Upper lobe of left lung (tissue), 6 donors: ENCODE measurements at regions not wholly inside any gene's neighbourhood (a gene's known extent, or its start where the extent isn't known, plus 50 kb on each side); places are given as distances from the start of the nearest gene placed in this dataset.
"Not testable (repeated sequence)": the region's sequence is repeated elsewhere in the genome, so short reads cannot be mapped to it uniquely, and the experiment has no call there.

Experiments
- ATAC-seq, 2 donors: fragments of 200-7000 bp; cut with Tn5 transposase; one replicate each; pipeline ENCODE4 v1.9.1; 2022; ENCODE audit warnings: mild to moderate bottlenecking in 2 of 2, moderate library complexity in 2 of 2; ENCODE audit not compliant: low FRiP score in 2 of 2
- DNase-seq, 2 donors: peaks; one replicate each; pipeline ENCODE4 v3.0.0-alpha.2; 2019 to 2020
- H3K27ac ChIP-seq, 4 donors: fragments of 200-600 bp; sonication (generic); one replicate each; pipeline ENCODE4 v1.5.1; 2016 to 2019
- H3K27me3 ChIP-seq, 4 donors: fragments of 200-600 bp; sonication (generic); one replicate each; pipeline ENCODE4 v1.5.1; 2017 to 2019
- H3K36me3 ChIP-seq, 4 donors: fragments of 200-600 bp; sonication (generic); one replicate each; pipeline ENCODE4 v1.5.1; 2016 to 2019
- H3K4me1 ChIP-seq, 4 donors: fragments of 200-600 bp; sonication (generic); one replicate each; pipeline ENCODE4 v1.5.1; 2018 to 2019
- H3K4me3 ChIP-seq, 4 donors: fragments of 200-600 bp; sonication (generic); one replicate each; pipeline ENCODE4 v1.5.1; 2017 to 2019; ENCODE audit warnings: mild to moderate bottlenecking in 2 of 4, moderate library complexity in 1 of 4
- H3K9me3 ChIP-seq, 4 donors: fragments of 200-600 bp; sonication (generic); one replicate each; pipeline ENCODE4 v1.5.1; 2018 to 2019
- CTCF ChIP-seq, 6 experiments: fragments of 450-650 bp in 4 of 6; fragments of 200-600 bp in 2 of 6; sonication (generic) in 2 of 6; IDR thresholded peaks; one replicate each; pipeline ENCODE4 v1.5.1; 2016 to 2019; ENCODE audit warnings: antibody characterized with exemption in 6 of 6
- EP300 ChIP-seq, 4 donors: sonication (generic); formaldehyde crosslinking; IDR thresholded peaks; one replicate each; pipeline ENCODE4 v1.5.1; 2017; ENCODE audit warnings: antibody characterized with exemption in 4 of 4, control low read depth in 2 of 4
- POLR2A ChIP-seq, 4 donors: fragments of 450-650 bp; IDR thresholded peaks; one replicate each; pipeline ENCODE4 v1.5.1; 2016 to 2017; ENCODE audit warnings: antibody characterized with exemption in 4 of 4, mild to moderate bottlenecking in 2 of 4
- POLR2AphosphoS5 ChIP-seq, 2 donors: sonication (generic); formaldehyde crosslinking; IDR thresholded peaks; one replicate each; pipeline ENCODE4 v1.5.1; 2017; ENCODE audit warnings: antibody characterized with exemption in 2 of 2
- WGBS, 2 donors: methylation state at CpG; one replicate each; pipeline ENCODE4 v1.1.5; 2017 to 2018; 5-methylcytosine and 5-hydroxymethylcytosine counted together
- donor health status: DM: no; HTN: no; CAD: no; lungs with moderate emphysema.
- donor health status: DM: no; HTN: yes; CAD: no; lungs with severe emphysema.

- H3K27me3 ChIP-seq, result no peaks in the 10 kb centered on the region
- TF ChIP-seq POLR2AphosphoS5 (IDR thresholded peaks at IDR 0.05), result no peak
- no peak for TF ChIP-seq CTCF (IDR thresholded peaks at IDR 0.05)
- no peak for TF ChIP-seq EP300 (IDR thresholded peaks at IDR 0.05)
- no peak for TF ChIP-seq POLR2A (IDR thresholded peaks at IDR 0.05)
- no peaks in the 10 kb centered on the region for H3K36me3 ChIP-seq
- DNase-seq (no peak), ATAC-seq (no peak)
- no peaks in the 10 kb centered on the region for H3K4me1 ChIP-seq
- no peak overlapping the region for H3K4me3 ChIP-seq
- WGBS, 2 donors, result 72 to 74% methylated on average over 2 of the region's 2 CpGs
- no peak overlapping the region for H3K27ac ChIP-seq
- H3K9me3 ChIP-seq, result peaks cover 0 to 12% (median 6%) of the 10 kb centered on the region in 4 donors
Observed at GRCh38 chr5:5738797-5739489, 316.5 kb downstream of the ICE1 start.

GRCh38 chr5:5736007-5736406 is 313.5 kb downstream of the ICE1 start:
- no peaks in the 10 kb centered on the region for H3K36me3 ChIP-seq
- H3K4me1 ChIP-seq, result no peaks in the 10 kb centered on the region
- ATAC-seq (no peak), DNase-seq (no peak)
- H3K9me3 ChIP-seq, result no peaks in the 10 kb centered on the region
- TF ChIP-seq POLR2A (IDR thresholded peaks at IDR 0.05) (no peak), CTCF (IDR thresholded peaks at IDR 0.05) (no peak), POLR2AphosphoS5 (IDR thresholded peaks at IDR 0.05) (no peak), EP300 (IDR thresholded peaks at IDR 0.05) (no peak)
- WGBS, 2 donors, result 63 to 67% methylated on average over 2 of the region's 2 CpGs
- no peak overlapping the region for H3K4me3 ChIP-seq
- no peak overlapping the region for H3K27ac ChIP-seq
- H3K27me3 ChIP-seq, result no peaks in the 10 kb centered on the region

GRCh38 chr5:5733058-5733457 is 310.6 kb downstream of the ICE1 start:
- H3K9me3 ChIP-seq, H3K4me3 ChIP-seq, H3K4me1 ChIP-seq, H3K27ac ChIP-seq, DNase-seq, ATAC-seq, H3K27me3 ChIP-seq, H3K36me3 ChIP-seq: not testable (repeated sequence)
- 76 to 89% methylated on average over 2 of the region's 2 CpGs for WGBS, 2 donors

GRCh38 chr5:5726401-5726800 is 303.9 kb downstream of the ICE1 start:
- H3K27ac ChIP-seq, result no peak overlapping the region
- H3K36me3 ChIP-seq, result no peaks in the 10 kb centered on the region
- ATAC-seq (no peak), DNase-seq (no peak)
- WGBS, 2 donors, result 67 to 70% methylated on average over 6 of the region's 6 CpGs
- TF ChIP-seq CTCF (IDR thresholded peaks at IDR 0.05), result no peak
- no peak for TF ChIP-seq POLR2AphosphoS5 (IDR thresholded peaks at IDR 0.05)
- no peak for TF ChIP-seq EP300 (IDR thresholded peaks at IDR 0.05)
- TF ChIP-seq POLR2A (IDR thresholded peaks at IDR 0.05), result no peak
- no peaks in the 10 kb centered on the region for H3K9me3 ChIP-seq
- no peaks in the 10 kb centered on the region for H3K4me1 ChIP-seq
- no peak overlapping the region for H3K4me3 ChIP-seq
- no peaks in the 10 kb centered on the region for H3K27me3 ChIP-seq

- 79 to 89% methylated on average over 3 of the region's 3 CpGs for WGBS, 2 donors
- Histone ChIP-seq H3K27ac (no peak overlapping the region), H3K4me1 (no peaks in the 10 kb centered on the region), H3K9me3 (no peaks in the 10 kb centered on the region), H3K4me3 (no peak overlapping the region), H3K36me3 (no peaks in the 10 kb centered on the region), H3K27me3 (no peaks in the 10 kb centered on the region)
- DNase-seq, result no peak
- no peak for ATAC-seq
- TF ChIP-seq EP300 (IDR thresholded peaks at IDR 0.05) (no peak), POLR2AphosphoS5 (IDR thresholded peaks at IDR 0.05) (no peak)
Observed at GRCh38 chr5:5721881-5722280, 299.4 kb downstream of the ICE1 start.

- Histone ChIP-seq H3K4me1 (no peaks in the 10 kb centered on the region), H3K36me3 (no peaks in the 10 kb centered on the region), H3K27ac (no peak overlapping the region), H3K27me3 (no peaks in the 10 kb centered on the region), H3K9me3 (no peaks in the 10 kb centered on the region), H3K4me3 (no peak overlapping the region)
- ATAC-seq (peak in 1 of 2 donors; percentile 19), DNase-seq (peak in 1 of 2 donors; percentile 30)
- TF ChIP-seq EP300 (IDR thresholded peaks at IDR 0.05) (no peak), POLR2A (IDR thresholded peaks at IDR 0.05) (no peak), POLR2AphosphoS5 (IDR thresholded peaks at IDR 0.05) (no peak), CTCF (IDR thresholded peaks at IDR 0.05) (no peak)
- WGBS, 2 donors, result 75 to 83% methylated on average over 4 to 5 of the region's 5 CpGs
Observed at GRCh38 chr5:5719292-5719691, 296.8 kb downstream of the ICE1 start.
